MM.1S (cell line): ENCODE measurements at regions not wholly inside any gene's neighbourhood (a gene's known extent, or its start where the extent isn't known, plus 50 kb on each side); places are given as distances from the start of the nearest gene placed in this dataset.

ENCODE experiments used
- EZH2 ChIP-seq: fragments of 300-600 bp; sonication (generic); optimal IDR thresholded peaks from 2 replicates; pipeline ENCODE3; 2017; ENCODE audit warnings: low read depth, mild to moderate bottlenecking, antibody characterized with exemption, low read length, mixed read lengths
- TF ChIP-seq, protein P1 (sequence below): fragments of 300-600 bp; sonication (generic); IDR thresholded peaks from 2 replicates; pipeline ENCODE4 v1.5.1; 2016; ENCODE audit warnings: antibody characterized with exemption, low read length, mixed read lengths

DNA sequence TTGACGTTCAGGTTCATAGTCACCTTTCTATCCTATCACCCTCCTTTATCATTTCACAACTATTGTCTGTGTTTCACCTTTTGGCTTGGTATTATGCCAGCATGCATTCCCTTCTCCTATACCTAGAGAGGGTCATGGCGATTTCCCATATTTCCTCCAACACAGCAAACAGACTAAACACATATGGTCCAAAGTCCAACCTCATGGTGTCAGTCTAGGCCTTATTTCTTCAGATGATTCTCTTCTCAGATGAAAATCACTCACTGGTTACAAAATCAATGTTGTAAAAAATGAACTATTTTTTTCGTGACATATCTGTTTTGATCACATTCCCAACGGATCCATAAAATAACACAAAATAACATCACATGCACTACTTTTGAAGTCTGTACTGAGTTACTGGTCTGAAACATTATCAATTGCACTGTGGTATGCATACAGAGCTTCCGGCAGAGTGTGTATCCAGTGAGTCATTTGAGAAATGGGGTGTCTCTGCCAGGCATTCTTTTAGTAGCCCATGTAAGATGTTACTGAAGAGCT, 204.8 kb upstream of the GALNT5 start:
- TF ChIP-seq, protein P1, sequence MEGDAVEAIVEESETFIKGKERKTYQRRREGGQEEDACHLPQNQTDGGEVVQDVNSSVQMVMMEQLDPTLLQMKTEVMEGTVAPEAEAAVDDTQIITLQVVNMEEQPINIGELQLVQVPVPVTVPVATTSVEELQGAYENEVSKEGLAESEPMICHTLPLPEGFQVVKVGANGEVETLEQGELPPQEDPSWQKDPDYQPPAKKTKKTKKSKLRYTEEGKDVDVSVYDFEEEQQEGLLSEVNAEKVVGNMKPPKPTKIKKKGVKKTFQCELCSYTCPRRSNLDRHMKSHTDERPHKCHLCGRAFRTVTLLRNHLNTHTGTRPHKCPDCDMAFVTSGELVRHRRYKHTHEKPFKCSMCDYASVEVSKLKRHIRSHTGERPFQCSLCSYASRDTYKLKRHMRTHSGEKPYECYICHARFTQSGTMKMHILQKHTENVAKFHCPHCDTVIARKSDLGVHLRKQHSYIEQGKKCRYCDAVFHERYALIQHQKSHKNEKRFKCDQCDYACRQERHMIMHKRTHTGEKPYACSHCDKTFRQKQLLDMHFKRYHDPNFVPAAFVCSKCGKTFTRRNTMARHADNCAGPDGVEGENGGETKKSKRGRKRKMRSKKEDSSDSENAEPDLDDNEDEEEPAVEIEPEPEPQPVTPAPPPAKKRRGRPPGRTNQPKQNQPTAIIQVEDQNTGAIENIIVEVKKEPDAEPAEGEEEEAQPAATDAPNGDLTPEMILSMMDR, result no peak
- TF ChIP-seq EZH2, result no peak
